Naive thymus-derived CD4-positive, alpha-beta T cell (primary cell): ENCODE measurements at regions not wholly inside any gene's neighbourhood (a gene's known extent, or its start where the extent isn't known, plus 50 kb on each side); places are given as distances from the start of the nearest gene placed in this dataset.
"Not testable (repeated sequence)": the region's sequence is repeated elsewhere in the genome, so short reads cannot be mapped to it uniquely, and the experiment has no call there.

Experiments used
- ATAC-seq: fragments of 150-1000 bp; cut with Tn5 transposase; 2 replicates; pipeline ENCODE4 v1.10.0; 2021; ENCODE audit warnings: mild to moderate bottlenecking, moderate library complexity
- CTCF ChIA-PET: fragments of 350-600 bp; sonication (Branson Sonifier 250); formaldehyde crosslinking; loops from one replicate; lab custom pipeline; 2021; ENCODE audit warnings: antibody characterized with exemption; lab: Charles Lee
- POLR2A ChIA-PET: fragments of 350-600 bp; sonication (Branson Sonifier 250); formaldehyde crosslinking; loops from one replicate; lab custom pipeline; 2021; ENCODE audit warnings: antibody characterized with exemption, inconsistent platforms; lab: Charles Lee
- DNase-seq, 9 donors: peaks; one replicate each; pipeline versions ENCODE4 v3.0.0 to v3.0.0-alpha.2; 2020 to 2022; ENCODE audit warnings: mixed read lengths in 1 of 9
- H3K27ac ChIP-seq: one replicate; pipeline ENCODE4 v1.7.0; 2013; ENCODE audit warnings: mild to moderate bottlenecking, low read depth, low read length, moderate library complexity
- H3K27me3 ChIP-seq, 2 donors: one replicate each; pipeline ENCODE4 v1.7.0; 2013; ENCODE audit warnings: low read length in 2 of 2, mild to moderate bottlenecking in 2 of 2, moderate library complexity in 2 of 2; ENCODE audit not compliant: control insufficient read depth in 2 of 2, insufficient read depth in 2 of 2
- H3K36me3 ChIP-seq, 3 experiments: 1 replicate in 2 of 3; 2 replicates in 1 of 3; pipeline ENCODE4 v1.7.0; 2013; ENCODE audit warnings: low read length in 3 of 3, mild to moderate bottlenecking in 3 of 3, moderate library complexity in 1 of 3; ENCODE audit not compliant: insufficient read depth in 3 of 3, control insufficient read depth in 2 of 3
- H3K4me1 ChIP-seq, 2 donors: one replicate each; pipeline ENCODE4 v1.7.0; 2013; ENCODE audit warnings: low read length in 2 of 2, mild to moderate bottlenecking in 2 of 2, moderate library complexity in 1 of 2; ENCODE audit not compliant: control insufficient read depth in 2 of 2, insufficient read depth in 2 of 2
- H3K4me3 ChIP-seq: 2 replicates; pipeline ENCODE4 v1.7.0; 2013; ENCODE audit warnings: mild to moderate bottlenecking, low read length
- H3K9me3 ChIP-seq, 3 experiments: 1 replicate in 2 of 3; 2 replicates in 1 of 3; pipeline ENCODE4 v1.7.0; 2013; ENCODE audit warnings: low read length in 3 of 3; ENCODE audit not compliant: control insufficient read depth in 2 of 3
- H3K27ac Mint-ChIP-seq, 9 donors: one replicate each; pipeline ENCODE4 v1.8.0; 2020 to 2022; ENCODE audit warnings: mixed read lengths in 9 of 9, mild to moderate bottlenecking in 8 of 9, moderate library complexity in 5 of 9, inconsistent platforms in 2 of 9
- H3K27me3 Mint-ChIP-seq, 5 donors: one replicate each; pipeline ENCODE4 v1.8.0; 2021 to 2022; ENCODE audit warnings: mixed read lengths in 5 of 5, mild to moderate bottlenecking in 1 of 5
- H3K36me3 Mint-ChIP-seq, 5 donors: one replicate each; pipeline ENCODE4 v1.8.0; 2020 to 2022; ENCODE audit warnings: mixed read lengths in 5 of 5, mild to moderate bottlenecking in 3 of 5, inconsistent platforms in 1 of 5
- H3K4me1 Mint-ChIP-seq, 7 donors: one replicate each; pipeline ENCODE4 v1.8.0; 2020 to 2022; ENCODE audit warnings: mixed read lengths in 7 of 7, mild to moderate bottlenecking in 3 of 7, inconsistent platforms in 1 of 7
- H3K4me3 Mint-ChIP-seq, 10 donors: one replicate each; pipeline ENCODE4 v1.8.0; 2020 to 2022; ENCODE audit warnings: mild to moderate bottlenecking in 10 of 10, mixed read lengths in 10 of 10, moderate library complexity in 6 of 10, inconsistent platforms in 2 of 10
- H3K9me3 Mint-ChIP-seq, 11 donors: one replicate each; pipeline ENCODE4 v1.8.0; 2020 to 2022; ENCODE audit warnings: mixed read lengths in 11 of 11, mild to moderate bottlenecking in 4 of 11, inconsistent platforms in 1 of 11, moderate library complexity in 1 of 11
- intact Hi-C, 2 donors: fragments of 100-400 bp; cut with micrococcal nuclease; formaldehyde crosslinking; loops; one replicate each; pipeline ENCODE4 v1.15.1; 2023

DNA sequence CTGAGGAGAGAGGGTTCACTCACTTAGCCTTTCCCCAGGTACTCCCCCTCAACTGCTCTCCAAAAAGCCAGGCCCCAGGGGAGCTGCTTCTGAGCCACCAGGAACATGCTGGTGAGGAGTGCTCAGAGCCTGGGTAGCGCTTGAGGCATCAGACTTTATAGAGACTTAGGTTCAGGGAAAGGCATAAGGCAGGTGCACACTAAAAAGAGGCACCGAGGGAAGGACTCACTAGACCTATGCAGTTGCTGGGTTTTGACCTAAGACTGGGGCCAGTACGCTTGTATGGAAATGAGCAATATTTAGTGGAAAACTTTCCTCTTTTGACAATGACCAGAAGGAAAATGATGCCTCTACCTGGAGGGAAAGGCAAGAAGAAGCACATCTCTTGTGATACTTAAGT is 589.1 kb downstream of the RPIA start:
- CTCF ChIA-PET: not testable (repeated sequence)

DNA sequence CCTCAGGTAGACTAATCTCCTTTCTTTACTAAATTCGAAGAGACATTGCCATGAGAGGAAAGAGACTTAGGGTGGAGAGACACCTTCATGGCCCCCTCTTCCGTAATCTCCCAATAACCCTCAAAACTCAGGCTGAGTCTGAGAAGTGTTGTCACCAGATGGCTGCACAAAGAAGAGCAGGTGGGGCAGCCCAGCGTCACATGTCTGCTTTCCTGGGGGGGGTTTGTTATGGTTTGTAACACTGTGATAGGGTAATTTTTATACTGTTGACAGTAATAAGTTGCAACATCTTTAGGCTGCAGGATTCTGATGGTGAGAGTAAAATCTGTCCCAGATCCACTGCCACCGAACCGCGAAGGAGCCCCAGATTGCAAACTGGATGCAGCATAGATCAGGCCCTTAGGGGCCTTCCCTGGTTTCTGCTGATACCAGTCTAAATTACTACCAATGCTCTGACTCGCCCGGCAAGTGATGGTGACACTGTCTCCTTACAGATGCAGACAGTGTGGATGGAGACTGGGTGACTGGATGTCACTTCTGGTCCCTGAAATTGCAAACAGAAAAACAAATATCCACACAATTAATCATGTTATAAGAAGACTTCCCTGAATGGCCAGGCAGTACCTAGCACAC is 595.1 kb downstream of the RPIA start:
- not testable (repeated sequence) for DNase-seq, H3K9me3 Mint-ChIP-seq

More for the DNA sequence above, 589.1 kb downstream of the RPIA start:
- H3K27ac Mint-ChIP-seq, POLR2A ChIA-PET, H3K4me1 Mint-ChIP-seq, H3K9me3 Mint-ChIP-seq, H3K27me3 Mint-ChIP-seq, H3K27me3 ChIP-seq, intact Hi-C loops, H3K36me3 Mint-ChIP-seq, H3K9me3 ChIP-seq, H3K4me3 Mint-ChIP-seq, H3K4me3 ChIP-seq, ATAC-seq, H3K36me3 ChIP-seq, DNase-seq, H3K27ac ChIP-seq, H3K4me1 ChIP-seq: not testable (repeated sequence)

DNA sequence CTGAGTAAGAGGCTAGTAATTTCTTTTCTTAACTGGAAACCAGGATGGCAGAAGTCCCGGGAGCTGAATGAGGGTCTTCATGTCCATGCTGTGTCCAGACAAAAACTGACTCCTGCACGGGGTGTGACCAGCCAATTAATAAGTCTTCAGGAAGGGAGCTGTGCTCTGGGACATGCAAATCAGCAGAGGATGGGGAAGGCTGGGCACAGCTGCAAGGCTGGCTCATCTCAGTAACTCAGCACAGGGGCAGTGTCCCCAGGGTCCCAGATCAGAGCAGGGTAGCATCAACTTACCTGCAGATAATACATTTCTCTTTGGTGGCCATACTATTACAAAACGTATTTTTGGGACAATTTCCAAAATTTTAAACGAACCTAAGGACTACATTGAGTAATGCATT is 595.6 kb downstream of the RPIA start:
- H3K27me3 ChIP-seq, H3K4me3 ChIP-seq, H3K27me3 Mint-ChIP-seq, H3K9me3 ChIP-seq, H3K36me3 Mint-ChIP-seq, H3K27ac Mint-ChIP-seq, H3K36me3 ChIP-seq, CTCF ChIA-PET, ATAC-seq, H3K4me1 ChIP-seq, H3K27ac ChIP-seq, H3K4me3 Mint-ChIP-seq, H3K9me3 Mint-ChIP-seq, H3K4me1 Mint-ChIP-seq, DNase-seq, intact Hi-C loops, POLR2A ChIA-PET: not testable (repeated sequence)

More for the DNA sequence above, 595.1 kb downstream of the RPIA start:
- H3K36me3 ChIP-seq, H3K4me3 Mint-ChIP-seq, H3K4me1 Mint-ChIP-seq, H3K27ac ChIP-seq, CTCF ChIA-PET, H3K36me3 Mint-ChIP-seq, H3K27me3 Mint-ChIP-seq, H3K4me1 ChIP-seq, H3K27ac Mint-ChIP-seq, H3K9me3 ChIP-seq, H3K4me3 ChIP-seq, intact Hi-C loops, ATAC-seq, H3K27me3 ChIP-seq, POLR2A ChIA-PET: not testable (repeated sequence)

- H3K36me3 ChIP-seq, POLR2A ChIA-PET, H3K27me3 Mint-ChIP-seq, H3K27ac ChIP-seq, DNase-seq, intact Hi-C loops, H3K4me3 Mint-ChIP-seq, CTCF ChIA-PET, H3K27ac Mint-ChIP-seq, H3K4me3 ChIP-seq, ATAC-seq, H3K27me3 ChIP-seq, H3K4me1 Mint-ChIP-seq, H3K9me3 ChIP-seq, H3K4me1 ChIP-seq, H3K9me3 Mint-ChIP-seq, H3K36me3 Mint-ChIP-seq: not testable (repeated sequence)
These were observed 600.3 kb downstream of the RPIA start for GRCh38 chr2:89291717-89292298.

- H3K36me3 ChIP-seq, H3K27ac Mint-ChIP-seq, H3K9me3 Mint-ChIP-seq, H3K4me3 ChIP-seq, H3K4me1 Mint-ChIP-seq, H3K27me3 Mint-ChIP-seq, H3K27me3 ChIP-seq, DNase-seq, H3K4me3 Mint-ChIP-seq, POLR2A ChIA-PET, H3K4me1 ChIP-seq, H3K27ac ChIP-seq, CTCF ChIA-PET, H3K36me3 Mint-ChIP-seq, intact Hi-C loops, H3K9me3 ChIP-seq, ATAC-seq: not testable (repeated sequence)
These were observed 601.9 kb downstream of the RPIA start for GRCh38 chr2:89293399-89293798.

DNA sequence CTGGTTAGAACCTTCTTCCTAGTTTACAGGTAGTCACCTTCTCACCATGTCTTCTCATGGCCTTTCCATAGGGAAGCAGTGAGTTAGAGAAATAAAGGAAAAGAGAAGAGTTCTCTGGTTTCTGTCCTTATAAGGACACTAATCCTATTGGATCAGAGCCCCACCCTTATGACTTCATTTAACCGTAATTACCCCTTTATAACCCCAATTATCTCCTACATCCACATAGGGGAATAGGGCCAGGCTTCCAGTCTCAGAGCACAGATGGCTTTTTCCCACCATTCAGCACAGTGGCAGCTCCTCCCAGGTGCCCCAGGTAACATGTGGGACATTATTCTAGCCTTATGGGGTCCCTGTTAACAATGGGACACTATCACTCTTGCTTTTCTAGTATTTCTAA is 602.9 kb downstream of the RPIA start:
- H3K27ac Mint-ChIP-seq, H3K4me1 ChIP-seq, H3K27me3 ChIP-seq, DNase-seq, H3K27ac ChIP-seq, H3K4me3 ChIP-seq, H3K4me3 Mint-ChIP-seq, H3K9me3 ChIP-seq, POLR2A ChIA-PET, H3K9me3 Mint-ChIP-seq, H3K36me3 ChIP-seq, ATAC-seq, CTCF ChIA-PET, H3K27me3 Mint-ChIP-seq, H3K4me1 Mint-ChIP-seq, intact Hi-C loops, H3K36me3 Mint-ChIP-seq: not testable (repeated sequence)

DNA sequence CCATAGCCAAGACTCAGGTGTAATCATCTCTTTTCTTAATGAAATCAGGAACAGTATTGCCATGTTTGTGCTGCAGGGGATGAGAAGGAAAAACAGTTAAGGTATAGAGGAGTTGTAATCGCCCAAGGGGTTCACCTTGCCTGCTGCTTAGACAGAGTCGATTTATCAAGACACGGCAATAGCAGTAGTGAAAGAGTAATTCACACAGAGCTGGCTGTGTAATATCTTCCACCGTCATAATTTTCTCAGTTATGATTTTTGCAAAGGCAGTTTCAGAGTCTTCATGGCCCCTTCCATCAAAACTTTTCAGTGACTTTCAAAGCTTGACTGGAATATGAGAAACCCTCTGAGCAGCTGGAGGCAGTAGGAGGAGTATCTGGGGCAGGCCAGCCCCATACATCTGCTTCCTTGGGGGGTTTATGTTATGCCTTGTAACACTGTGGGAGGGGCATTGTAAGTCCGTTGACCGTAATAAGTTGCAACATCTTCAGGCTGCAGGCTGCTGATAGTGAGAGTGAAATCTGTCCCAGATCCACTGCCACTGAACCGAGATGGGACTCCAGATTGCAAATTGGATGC is 605.4 kb downstream of the RPIA start:
- H3K36me3 Mint-ChIP-seq, H3K4me3 ChIP-seq, POLR2A ChIA-PET, H3K4me1 ChIP-seq, DNase-seq, ATAC-seq, H3K9me3 ChIP-seq, H3K27me3 ChIP-seq, CTCF ChIA-PET, H3K36me3 ChIP-seq, H3K4me1 Mint-ChIP-seq, H3K27ac ChIP-seq, H3K27ac Mint-ChIP-seq, H3K9me3 Mint-ChIP-seq, intact Hi-C loops, H3K4me3 Mint-ChIP-seq, H3K27me3 Mint-ChIP-seq: not testable (repeated sequence)
